PC-9 (cell line): ENCODE measurements at regions not wholly inside any gene's neighbourhood (a gene's known extent, or its start where the extent isn't known, plus 50 kb on each side); places are given as distances from the start of the nearest gene placed in this dataset.

Experiments used
- CTCF ChIP-seq: fragments of 200-600 bp; sonication (generic); conservative IDR thresholded peaks from 2 replicates; pipeline ENCODE4 v1.6.1; 2017; ENCODE audit warnings: mixed run types, antibody characterized with exemption, mild to moderate bottlenecking, moderate library complexity
- EZH2 ChIP-seq: fragments of 200-600 bp; sonication (generic); IDR thresholded peaks from 2 replicates; pipeline ENCODE4 v1.8.0; 2017; ENCODE audit warnings: antibody characterized with exemption, low read depth

GRCh38 chrX:144681501-144681900, 565.8 kb upstream of the SPANXN1 start:
- TF ChIP-seq CTCF (no peak), EZH2 (no peak)
